ENCODE measurements at regions not wholly inside any gene's neighbourhood (a gene's known extent, or its start where the extent isn't known, plus 50 kb on each side); places are given as distances from the start of the nearest gene placed in this dataset.

DNA sequence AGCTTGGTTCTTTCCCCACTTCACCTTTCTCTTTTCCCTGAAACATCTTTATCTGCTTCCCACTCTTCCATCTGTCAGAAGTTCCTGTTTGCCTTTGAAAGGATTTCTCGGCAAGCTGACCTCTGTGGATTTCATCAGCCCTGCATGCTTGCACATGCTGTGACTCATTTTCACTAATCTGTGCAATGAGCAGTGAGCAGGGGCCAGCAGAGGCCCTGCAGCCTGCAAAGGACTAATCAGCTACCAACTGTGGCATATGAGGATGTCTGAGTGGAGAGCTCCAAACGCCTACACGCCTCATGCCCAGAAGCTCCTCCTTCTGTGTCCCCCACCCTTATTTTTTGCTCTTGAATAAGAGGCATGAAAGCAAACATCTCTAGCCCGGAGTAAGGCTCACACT lies 333.0 kb upstream of the SEMA6D start:
- DNase-seq (no peak), ATAC-seq (ENCODE audit: poor library complexity) (no peak)
- TF ChIP-seq, protein P1, sequence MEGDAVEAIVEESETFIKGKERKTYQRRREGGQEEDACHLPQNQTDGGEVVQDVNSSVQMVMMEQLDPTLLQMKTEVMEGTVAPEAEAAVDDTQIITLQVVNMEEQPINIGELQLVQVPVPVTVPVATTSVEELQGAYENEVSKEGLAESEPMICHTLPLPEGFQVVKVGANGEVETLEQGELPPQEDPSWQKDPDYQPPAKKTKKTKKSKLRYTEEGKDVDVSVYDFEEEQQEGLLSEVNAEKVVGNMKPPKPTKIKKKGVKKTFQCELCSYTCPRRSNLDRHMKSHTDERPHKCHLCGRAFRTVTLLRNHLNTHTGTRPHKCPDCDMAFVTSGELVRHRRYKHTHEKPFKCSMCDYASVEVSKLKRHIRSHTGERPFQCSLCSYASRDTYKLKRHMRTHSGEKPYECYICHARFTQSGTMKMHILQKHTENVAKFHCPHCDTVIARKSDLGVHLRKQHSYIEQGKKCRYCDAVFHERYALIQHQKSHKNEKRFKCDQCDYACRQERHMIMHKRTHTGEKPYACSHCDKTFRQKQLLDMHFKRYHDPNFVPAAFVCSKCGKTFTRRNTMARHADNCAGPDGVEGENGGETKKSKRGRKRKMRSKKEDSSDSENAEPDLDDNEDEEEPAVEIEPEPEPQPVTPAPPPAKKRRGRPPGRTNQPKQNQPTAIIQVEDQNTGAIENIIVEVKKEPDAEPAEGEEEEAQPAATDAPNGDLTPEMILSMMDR (IDR thresholded peaks at IDR 0.05), result no peak
- Mint-ChIP-seq H3K27me3 (no peaks in the 10 kb centered on the region), H3K27ac (no peak overlapping the region), H3K36me3 (ENCODE audit: low read depth) (no peaks in the 10 kb centered on the region), H3K9me3 (peaks cover 2% of the 10 kb centered on the region), H3K4me3 (no peak overlapping the region), H3K4me1 (ENCODE audit: low read depth) (no peaks in the 10 kb centered on the region)
- no peaks in the 10 kb centered on the region for H3K4me1 ChIP-seq (ENCODE audit: insufficient read depth, low read length)
- ChIA-PET CTCF (no interaction called here), POLR2A (no interaction called here)
- H3K27ac ChIP-seq (ENCODE audit: low read depth in 1 of 2, low read length in 2 of 2), result no peak overlapping the region
- intact Hi-C loops (cut with DNase I, micrococcal nuclease), result no loop called here
- peaks cover 0 to 9% of the 10 kb centered on the region in 2 experiments for H3K9me3 ChIP-seq (ENCODE audit: control insufficient read depth in 1 of 2, insufficient read depth in 1 of 2, low read length in 2 of 2)
- no peaks in the 10 kb centered on the region for H3K27me3 ChIP-seq (ENCODE audit: control insufficient read depth in 1 of 2, insufficient read depth in 2 of 2, low read length in 2 of 2)
- H3K36me3 ChIP-seq (ENCODE audit: insufficient read depth, low read length), result no peaks in the 10 kb centered on the region
- H3K4me3 ChIP-seq (ENCODE audit: low read length), result no peak overlapping the region

DNA sequence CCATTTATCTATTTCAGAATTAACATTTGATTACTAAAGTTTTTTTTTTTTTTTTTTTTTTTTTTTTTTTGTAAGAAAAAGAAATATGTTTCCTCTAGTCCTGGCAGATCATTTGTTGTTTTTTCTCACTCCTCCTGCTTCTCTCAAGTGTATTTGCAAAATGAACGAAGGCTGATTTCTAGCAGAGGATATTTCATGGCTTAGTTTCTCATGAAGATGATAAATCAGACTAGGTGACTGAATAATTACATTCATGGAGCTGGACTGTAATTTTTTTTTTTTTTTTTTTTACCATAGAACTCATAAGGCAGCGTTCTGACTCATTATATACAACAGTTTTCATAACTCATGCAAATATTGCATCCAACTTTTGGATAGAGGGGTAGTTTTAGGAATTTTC lies 332.5 kb upstream of the SEMA6D start:
- no peak overlapping the region for H3K27ac ChIP-seq (ENCODE audit: low read depth in 1 of 2, low read length in 2 of 2)
- Mint-ChIP-seq H3K27ac (no peak overlapping the region), H3K36me3 (ENCODE audit: low read depth) (no peaks in the 10 kb centered on the region), H3K4me3 (no peak overlapping the region), H3K9me3 (no peaks in the 10 kb centered on the region), H3K27me3 (no peaks in the 10 kb centered on the region), H3K4me1 (ENCODE audit: low read depth) (no peaks in the 10 kb centered on the region)
- intact Hi-C loops (cut with DNase I, micrococcal nuclease), result no loop called here
- no peaks in the 10 kb centered on the region for H3K4me1 ChIP-seq (ENCODE audit: insufficient read depth, low read length)
- DNase-seq (no peak), ATAC-seq (ENCODE audit: poor library complexity) (no peak)
- TF ChIP-seq, protein P1 (IDR thresholded peaks at IDR 0.05), result no peak
- no peak overlapping the region for H3K4me3 ChIP-seq (ENCODE audit: low read length)
- H3K36me3 ChIP-seq (ENCODE audit: insufficient read depth, low read length), result no peaks in the 10 kb centered on the region
- ChIA-PET CTCF (no interaction called here), POLR2A (no interaction called here)
- H3K9me3 ChIP-seq (ENCODE audit: control insufficient read depth in 1 of 2, insufficient read depth in 1 of 2, low read length in 2 of 2), result peaks cover 0 to 7% of the 10 kb centered on the region in 2 experiments
- no peaks in the 10 kb centered on the region for H3K27me3 ChIP-seq (ENCODE audit: control insufficient read depth in 1 of 2, insufficient read depth in 2 of 2, low read length in 2 of 2)

DNA sequence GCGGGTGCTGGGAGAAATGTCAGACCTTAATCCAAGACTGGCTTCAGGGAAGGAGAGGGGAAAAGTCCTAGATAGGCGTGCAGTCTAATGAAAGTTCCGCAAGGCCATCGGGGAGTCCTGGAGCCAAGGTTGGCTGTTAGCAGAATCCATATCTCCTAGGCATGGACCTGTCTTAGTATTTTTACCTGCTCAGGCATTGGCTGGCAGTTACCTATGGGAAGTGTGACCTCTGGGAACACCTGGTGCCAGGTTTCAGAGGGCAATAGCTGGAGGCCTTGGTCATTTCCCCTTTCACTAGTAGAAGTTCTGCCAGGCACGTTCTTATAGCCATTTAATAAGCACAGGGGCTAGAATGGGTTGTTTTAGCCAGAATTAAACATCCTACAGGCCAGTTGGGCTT lies 330.8 kb upstream of the SEMA6D start:
- no peaks in the 10 kb centered on the region for H3K36me3 ChIP-seq (ENCODE audit: insufficient read depth, low read length)
- Mint-ChIP-seq H3K4me3 (no peak overlapping the region), H3K27me3 (no peaks in the 10 kb centered on the region), H3K36me3 (ENCODE audit: low read depth) (no peaks in the 10 kb centered on the region), H3K9me3 (no peaks in the 10 kb centered on the region), H3K27ac (no peak overlapping the region), H3K4me1 (ENCODE audit: low read depth) (no peaks in the 10 kb centered on the region)
- ATAC-seq (ENCODE audit: poor library complexity) (no peak), DNase-seq (no peak)
- intact Hi-C loops (cut with DNase I, micrococcal nuclease), result no loop called here
- ChIA-PET POLR2A (no interaction called here), CTCF (no interaction called here)
- H3K4me1 ChIP-seq (ENCODE audit: insufficient read depth, low read length), result no peaks in the 10 kb centered on the region
- TF ChIP-seq, protein P1 (IDR thresholded peaks at IDR 0.05), result no peak
- H3K9me3 ChIP-seq (ENCODE audit: control insufficient read depth in 1 of 2, insufficient read depth in 1 of 2, low read length in 2 of 2), result peaks cover 0 to 5% of the 10 kb centered on the region in 2 experiments
- no peak overlapping the region for H3K4me3 ChIP-seq (ENCODE audit: low read length)
- no peak overlapping the region for H3K27ac ChIP-seq (ENCODE audit: low read depth in 1 of 2, low read length in 2 of 2)
- no peaks in the 10 kb centered on the region for H3K27me3 ChIP-seq (ENCODE audit: control insufficient read depth in 1 of 2, insufficient read depth in 2 of 2, low read length in 2 of 2)

Data from CD4-positive, alpha-beta T cell (primary cell).